ENCODE measurements at regions not wholly inside any gene's neighbourhood (a gene's known extent, or its start where the extent isn't known, plus 50 kb on each side); places are given as distances from the start of the nearest gene placed in this dataset.

DNA sequence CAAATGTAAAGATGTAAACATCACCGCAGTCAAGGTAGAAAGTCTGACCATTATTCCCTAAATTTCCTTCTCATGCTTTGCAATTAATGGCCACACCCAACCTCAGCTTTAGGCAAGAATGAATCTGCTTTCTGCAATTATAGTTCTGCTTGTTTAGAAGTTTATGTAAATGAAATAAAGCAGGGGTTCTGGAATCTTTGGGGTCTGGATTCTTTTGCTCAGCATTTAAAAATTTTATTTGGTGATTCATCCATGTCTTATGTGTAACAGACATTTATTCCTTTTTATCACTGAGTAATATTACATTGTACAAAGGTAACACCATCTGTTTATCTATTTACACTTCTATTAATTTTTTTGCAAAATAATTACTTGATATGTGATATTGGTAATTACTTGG, 613.6 kb downstream of the UTRN start:
- TF ChIP-seq, protein P1, sequence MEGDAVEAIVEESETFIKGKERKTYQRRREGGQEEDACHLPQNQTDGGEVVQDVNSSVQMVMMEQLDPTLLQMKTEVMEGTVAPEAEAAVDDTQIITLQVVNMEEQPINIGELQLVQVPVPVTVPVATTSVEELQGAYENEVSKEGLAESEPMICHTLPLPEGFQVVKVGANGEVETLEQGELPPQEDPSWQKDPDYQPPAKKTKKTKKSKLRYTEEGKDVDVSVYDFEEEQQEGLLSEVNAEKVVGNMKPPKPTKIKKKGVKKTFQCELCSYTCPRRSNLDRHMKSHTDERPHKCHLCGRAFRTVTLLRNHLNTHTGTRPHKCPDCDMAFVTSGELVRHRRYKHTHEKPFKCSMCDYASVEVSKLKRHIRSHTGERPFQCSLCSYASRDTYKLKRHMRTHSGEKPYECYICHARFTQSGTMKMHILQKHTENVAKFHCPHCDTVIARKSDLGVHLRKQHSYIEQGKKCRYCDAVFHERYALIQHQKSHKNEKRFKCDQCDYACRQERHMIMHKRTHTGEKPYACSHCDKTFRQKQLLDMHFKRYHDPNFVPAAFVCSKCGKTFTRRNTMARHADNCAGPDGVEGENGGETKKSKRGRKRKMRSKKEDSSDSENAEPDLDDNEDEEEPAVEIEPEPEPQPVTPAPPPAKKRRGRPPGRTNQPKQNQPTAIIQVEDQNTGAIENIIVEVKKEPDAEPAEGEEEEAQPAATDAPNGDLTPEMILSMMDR (conservative IDR thresholded peaks at IDR 0.05; ENCODE audit: low read depth, low read length) = no peak
- TF ChIP-seq EZH2 (IDR thresholded peaks at IDR 0.05; ENCODE audit: low read length, unreplicated experiment) (no peak), EZH2phosphoT487 (IDR thresholded peaks at IDR 0.05; ENCODE audit: borderline replicate concordance, low read length) (no peak)

Measured in PC-3 (cell line).